GM19395 (cell line): ENCODE measurements at regions not wholly inside any gene's neighbourhood (a gene's known extent, or its start where the extent isn't known, plus 50 kb on each side); places are given as distances from the start of the nearest gene placed in this dataset.
"Not testable (repeated sequence)": the region's sequence is repeated elsewhere in the genome, so short reads cannot be mapped to it uniquely, and the experiment has no call there.

Source experiments
- ATAC-seq: cut with Tn5 transposase; IDR thresholded peaks from one replicate; pipeline ENCODE4 v1.9.1; 2021; ENCODE audit warnings: mild to moderate bottlenecking, moderate library complexity; ENCODE audit not compliant: unreplicated experiment

DNA sequence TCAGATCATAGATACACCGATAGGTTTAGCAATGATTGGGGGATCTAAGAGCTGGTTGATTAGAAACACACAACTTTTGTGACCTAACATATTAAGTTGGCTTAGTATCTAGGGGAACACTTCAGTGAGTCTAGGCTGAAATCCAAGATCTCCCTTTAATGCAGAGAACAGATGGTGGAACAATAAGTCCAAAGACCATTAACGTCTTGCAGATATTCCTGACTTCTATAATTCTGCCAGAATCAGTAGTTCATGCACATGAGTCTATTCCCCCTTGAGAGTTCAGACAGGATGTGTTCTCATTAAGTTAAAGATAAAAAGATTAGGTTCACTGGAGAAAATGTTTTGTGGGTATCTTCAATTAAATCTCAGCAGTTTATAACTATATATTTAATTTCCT, 506.5 kb downstream of the TSN start:
- no peak for ATAC-seq

DNA sequence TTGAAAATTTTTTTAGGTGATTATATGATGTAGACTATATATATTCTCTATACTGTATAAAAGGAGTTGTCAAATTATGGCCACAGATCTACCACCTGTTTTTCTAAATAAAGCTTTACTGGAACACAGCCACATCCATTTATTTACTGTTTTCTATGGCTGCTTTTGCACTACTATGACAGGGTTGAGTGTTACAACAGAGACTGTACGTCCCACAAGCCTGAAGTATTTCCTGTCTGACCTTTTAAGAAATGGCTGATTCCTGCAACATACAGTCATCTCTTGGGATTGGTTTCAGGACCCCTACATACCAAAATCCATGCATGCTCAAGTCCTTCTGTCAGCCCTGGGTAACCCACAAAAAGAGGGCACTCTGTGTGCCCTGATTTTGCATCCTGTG, 508.3 kb downstream of the TSN start:
- no peak for ATAC-seq

DNA sequence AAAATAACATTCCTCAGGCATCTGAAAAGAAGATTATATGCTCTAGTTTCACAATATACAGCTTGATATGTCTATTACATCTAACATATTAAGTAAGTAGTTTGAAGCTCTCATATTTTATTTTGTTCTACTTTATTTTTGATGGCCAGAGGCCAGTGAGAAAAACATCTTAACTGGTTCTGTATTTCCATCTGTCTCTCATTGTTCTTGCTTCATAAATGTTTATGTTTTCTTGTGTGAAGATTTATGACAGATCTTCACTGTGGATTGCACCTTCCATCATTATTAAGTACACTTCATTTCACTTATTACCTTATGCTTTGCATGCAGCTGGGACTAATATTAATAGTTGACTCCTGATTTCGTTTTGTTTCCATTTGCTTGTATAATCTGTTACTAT, 511.2 kb downstream of the TSN start:
- no peak for ATAC-seq

DNA sequence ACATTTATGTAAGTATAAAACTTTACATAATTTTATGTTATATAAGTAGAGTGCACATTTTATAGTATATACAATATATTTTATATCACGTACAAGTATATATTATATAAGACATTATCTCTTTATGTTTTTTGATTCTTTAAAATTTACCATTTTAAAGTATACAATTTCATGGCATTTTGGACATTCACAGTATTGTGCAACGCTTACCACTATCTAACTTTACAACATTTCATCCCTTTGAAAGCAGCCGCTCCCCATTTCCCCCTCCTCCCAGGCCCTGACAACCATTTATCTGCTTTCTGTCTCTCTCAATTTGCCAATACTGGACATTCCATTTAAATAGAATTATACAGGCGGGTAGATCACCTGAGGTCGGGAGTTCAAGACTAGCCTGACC, 512.5 kb downstream of the TSN start:
- no peak for ATAC-seq

DNA sequence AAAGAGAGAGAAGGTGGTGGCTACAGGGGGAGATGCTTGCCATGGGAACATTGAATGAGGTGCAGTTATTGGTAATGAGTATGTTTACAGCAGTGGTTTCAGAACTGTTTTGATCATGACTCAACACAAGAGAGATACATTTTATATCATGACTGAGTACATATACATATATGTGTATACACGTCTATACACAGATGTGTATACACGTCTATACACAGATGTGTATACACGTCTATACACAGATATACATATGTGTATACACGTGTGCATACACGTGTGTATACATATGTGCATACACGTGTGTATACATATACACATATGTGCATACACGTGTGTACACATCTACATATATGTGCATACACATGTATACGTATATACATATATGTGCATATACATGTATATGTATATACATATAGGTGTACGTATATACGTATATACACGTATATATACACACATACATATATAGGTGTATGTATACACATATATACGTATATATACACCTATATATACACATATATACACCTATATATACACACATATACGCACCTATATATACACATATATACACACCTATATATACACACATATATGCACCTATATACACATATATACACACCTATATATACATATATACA, 518.5 kb downstream of the TSN start:
- no peak for ATAC-seq

DNA sequence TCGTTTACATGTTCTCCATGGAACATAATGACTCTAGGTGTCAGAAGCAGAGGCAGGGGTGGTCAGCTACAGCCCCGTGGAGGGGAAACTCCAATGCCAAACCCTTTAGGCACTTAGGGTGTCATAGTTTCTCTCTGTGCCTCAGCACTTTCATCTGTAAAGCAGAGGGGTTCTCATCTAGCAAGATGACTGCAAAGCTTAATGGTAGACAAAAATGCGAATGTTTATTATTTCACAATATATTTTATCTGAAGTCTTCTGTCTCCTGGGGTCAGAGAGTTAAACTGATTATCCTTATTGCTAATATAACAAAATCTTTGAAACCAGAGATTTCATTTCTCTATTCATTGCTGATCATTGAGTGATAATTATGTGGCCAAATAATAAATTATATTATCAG, 522.5 kb downstream of the TSN start:
- ATAC-seq: no peak

DNA sequence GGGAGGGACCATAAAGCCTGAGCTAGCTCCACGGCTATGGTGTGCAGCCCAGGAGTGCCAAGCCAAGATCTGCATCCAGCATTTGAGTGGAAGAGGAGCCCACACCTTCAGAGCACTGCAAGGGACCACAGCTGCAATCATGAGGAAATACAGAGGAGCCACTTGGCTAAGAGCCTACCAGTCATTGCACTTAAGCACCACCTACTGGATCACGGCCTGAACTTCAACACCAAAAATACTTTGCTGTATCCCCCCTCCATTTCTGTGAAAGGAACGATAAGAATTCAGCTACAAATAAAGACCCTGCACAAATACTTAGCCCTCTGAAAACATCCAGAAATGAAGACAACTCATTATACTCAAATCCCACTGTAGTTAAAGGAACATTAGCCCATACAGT, 545.3 kb downstream of the TSN start:
- no peak for ATAC-seq

DNA sequence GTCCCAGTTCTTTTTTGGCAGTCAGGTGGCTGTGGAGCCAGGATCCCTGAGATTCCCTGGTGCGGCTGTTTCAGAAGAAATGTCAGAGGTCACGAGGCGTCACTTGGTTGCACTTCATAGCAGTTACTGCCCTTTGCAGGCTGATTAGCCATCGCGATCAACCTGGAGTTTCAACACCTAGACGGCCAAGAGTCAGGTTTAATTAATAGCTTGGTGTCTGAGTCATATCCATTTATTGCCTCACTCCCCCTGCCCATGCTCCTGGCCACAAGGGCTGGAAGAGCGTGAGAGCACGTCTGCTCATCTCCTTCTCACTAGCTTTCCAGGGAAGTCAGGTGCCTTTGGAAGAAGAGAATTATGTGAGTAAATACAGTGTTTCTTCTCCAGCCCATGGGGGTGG, 552.3 kb downstream of the TSN start:
- no peak for ATAC-seq

DNA sequence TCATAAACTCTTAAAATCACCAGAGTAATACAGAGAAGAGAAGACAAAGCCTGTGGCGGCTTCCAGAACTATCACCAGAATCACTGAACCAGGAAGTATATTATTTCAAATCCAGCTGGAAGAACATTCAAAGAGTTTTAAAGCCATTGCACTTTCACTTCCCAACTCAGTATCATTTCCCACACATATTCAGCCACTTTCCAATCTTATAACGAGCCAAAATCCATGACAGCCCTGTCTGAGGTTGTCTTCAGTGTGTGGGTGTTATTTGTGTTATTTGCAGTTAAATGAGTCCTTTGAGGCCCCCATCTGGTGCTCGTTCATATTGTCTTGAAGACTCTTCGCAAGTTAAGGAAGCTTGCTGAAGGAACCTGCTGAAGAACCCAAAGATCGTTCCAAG, 559.9 kb downstream of the TSN start:
- no peak for ATAC-seq

DNA sequence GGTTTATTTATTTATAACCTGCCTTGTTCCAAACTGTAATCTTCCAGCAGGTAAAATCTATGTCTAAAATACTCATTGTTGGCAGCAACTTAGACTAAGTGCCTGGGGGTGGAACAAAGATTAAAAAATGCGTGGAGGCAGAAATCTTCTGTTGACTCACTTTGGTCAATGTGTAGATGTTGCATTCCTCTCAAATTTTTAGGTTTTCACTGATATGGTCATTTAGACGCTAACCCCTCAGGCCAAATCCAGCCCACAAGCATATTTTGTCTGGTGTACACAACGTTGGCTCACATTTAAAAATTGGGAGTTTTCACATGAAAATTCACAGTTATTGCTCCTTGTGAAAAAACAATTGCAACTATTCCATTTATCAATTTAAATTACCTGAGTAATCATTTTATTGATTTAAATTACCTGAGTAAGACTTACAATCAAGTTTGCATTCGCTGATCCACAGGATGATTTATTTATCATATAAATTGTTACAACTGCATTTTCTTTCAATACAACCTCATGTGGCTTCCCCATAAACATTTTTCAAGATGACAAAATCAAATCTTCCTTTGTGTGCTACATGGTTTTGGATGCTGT, 564.2 kb downstream of the TSN start:
- no peak for ATAC-seq

DNA sequence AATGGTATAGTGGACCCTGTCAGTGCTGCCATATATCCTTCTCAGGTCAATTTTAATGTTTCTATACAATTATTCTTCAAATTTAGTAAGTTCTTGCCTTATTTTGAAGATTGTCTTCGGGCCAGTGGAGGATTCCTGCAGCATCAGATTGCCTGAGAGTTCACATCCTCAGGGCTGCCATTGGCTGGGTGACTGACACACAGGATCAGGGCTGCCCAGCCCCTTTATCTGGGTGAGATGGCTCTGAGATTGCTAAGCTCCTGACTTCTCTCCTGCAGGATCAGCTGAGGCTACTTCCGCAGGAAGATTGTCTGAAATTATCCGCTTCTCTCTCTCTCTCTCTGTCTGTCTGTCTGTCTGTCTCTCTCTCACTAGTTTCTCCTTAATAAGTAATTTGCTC, 567.4 kb downstream of the TSN start:
- no peak for ATAC-seq

DNA sequence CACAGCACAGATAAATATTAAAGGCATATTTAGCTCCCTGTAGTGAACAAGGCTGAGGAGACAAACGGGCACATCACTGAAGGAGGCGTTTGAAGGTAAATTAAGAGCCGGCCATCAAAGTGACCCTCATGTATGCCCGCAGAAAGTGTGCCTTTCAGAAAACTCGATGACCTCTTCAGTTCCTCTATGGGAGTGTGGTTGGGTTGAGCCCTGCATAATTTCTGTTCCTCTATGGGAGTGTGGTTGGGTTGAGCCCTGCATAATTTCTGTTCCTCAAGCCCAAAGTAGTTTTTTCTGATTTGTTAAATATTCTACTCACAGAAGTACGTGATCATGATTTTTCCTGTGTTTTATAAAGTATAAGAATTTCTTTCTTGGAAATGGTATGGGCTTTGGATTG, 568.5 kb downstream of the TSN start:
- ATAC-seq: no peak

DNA sequence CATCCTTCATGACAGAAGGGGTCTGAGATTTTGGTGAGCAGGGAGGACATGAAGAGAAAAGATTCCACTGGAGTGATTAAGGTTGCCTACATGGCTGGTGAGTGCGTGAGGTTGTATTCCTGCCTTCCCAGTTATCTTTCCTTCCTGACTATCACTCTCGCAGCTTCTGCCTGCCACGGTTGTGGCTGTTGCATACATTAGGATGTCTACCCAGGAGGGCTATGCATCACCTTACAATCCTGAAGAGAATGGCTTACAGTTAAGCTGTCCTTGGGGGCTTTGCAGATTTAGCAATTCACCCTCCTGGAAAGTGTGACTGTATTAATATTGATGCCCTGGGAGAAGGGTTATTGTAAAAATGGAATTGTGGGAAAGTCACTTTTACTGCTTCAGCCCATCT, 571.0 kb downstream of the TSN start:
- ATAC-seq: no peak

DNA sequence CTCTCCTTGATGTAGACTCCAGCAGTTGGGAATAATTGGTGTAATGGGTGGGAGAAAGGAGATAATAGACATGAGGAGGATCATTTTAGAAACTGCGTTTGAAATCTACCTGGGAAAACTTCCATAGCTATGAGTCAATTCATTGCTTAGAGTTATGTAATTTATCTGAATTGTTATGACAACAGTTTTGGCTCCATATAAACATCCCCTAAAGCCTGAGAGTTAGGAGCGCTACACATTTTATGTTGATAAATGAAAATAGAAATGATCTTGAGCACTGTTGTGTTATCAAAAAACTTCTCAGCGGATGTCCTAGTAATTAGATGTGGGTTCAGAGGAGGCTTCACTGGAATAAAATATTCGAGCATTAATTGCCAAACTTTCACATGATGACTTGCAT, 573.4 kb downstream of the TSN start:
- no peak for ATAC-seq

DNA sequence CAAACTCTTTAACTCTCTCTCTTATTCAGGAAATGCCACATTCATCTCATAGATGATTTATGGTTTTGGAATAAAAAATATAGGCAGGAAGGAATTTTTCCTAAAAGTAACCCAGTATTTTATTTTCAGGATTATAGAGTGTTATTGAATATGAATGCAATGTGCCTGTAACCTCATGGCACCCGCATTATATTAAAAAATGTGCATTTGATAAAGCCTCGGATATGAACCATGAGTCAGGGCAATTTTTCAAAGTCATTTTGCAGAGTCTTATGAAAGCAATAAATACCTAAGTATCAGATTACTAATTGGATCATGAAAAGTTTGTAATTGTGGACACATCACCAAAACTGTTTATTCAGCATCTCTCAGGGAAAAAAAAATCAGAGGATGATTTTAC, 573.8 kb downstream of the TSN start:
- no peak for ATAC-seq

DNA sequence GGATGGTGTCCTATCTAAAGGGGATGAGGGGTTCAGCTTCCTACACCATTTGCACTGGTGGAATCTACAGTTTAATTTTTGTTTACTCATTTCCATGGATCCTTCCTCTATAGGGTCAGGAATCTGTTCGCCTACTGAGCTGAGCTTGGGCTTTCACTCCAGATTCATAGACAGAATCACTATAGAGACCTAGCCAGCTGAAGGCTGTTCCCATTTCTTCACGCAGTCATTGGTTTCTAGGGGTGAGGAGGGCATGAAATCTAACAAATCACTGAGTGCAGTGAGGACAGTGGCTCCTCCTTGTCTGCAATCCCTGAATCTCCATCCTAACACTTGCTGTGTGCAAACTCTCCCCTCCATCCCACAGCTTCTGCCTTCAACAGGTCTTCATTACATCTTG, 578.5 kb downstream of the TSN start:
- no peak for ATAC-seq

DNA sequence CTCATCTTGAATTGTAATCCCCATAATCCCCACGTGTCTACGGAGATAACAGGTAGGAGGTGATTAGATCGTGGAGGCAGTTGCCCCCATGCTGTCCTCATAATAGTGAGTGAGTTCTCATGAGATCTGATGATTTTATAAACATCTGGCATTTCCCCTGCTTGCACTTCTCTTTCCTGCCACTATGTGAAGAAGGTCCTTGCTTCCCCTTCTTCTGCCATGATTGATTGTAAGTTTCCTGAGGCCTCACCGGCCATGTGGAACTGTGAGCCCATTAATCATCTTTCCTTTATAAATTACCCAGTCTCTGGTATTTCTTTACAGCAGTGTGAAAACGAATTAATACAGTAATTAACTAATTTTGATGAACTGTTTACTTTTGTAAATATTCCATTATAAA, 582.5 kb downstream of the TSN start:
- ATAC-seq: no peak

DNA sequence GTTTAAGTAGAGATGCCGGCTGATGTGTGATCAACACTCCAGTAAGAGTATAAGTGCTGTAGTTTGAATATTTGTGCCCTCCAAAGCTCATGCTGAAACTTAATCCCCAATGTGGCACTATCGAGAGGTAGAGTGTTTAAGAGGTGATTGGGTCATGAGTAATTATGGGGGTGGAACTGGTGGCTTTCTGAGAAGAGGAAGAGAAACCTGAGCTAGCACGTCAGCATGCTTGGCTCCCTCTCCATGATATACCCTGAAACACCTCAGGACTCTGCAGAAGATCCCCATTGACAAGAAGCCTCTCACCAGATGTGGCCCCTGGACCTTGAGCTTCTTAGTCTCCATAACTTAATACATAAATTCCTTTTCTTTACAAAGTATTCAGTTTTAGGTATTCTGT, 584.8 kb downstream of the TSN start:
- peak; percentile 94 for ATAC-seq

DNA sequence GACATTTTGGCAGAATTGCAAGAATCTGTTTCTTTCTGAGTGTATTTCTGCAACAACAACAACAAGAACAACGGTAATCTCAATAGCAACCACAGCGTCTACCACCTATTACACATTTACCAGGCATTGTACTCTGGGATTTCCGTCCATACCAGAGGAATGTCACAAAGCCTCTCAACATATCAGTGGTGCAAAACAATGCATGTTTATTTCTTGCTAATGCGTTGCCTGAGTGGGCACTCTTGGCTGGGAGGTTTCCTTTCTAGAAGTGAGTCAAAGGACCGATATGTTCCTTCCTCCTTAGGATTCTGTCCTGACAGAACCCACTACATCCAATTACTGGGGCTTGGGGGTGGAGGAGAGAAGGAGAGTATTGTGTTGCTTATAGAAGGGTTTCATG, 585.6 kb downstream of the TSN start:
- peak; percentile 30 for ATAC-seq

DNA sequence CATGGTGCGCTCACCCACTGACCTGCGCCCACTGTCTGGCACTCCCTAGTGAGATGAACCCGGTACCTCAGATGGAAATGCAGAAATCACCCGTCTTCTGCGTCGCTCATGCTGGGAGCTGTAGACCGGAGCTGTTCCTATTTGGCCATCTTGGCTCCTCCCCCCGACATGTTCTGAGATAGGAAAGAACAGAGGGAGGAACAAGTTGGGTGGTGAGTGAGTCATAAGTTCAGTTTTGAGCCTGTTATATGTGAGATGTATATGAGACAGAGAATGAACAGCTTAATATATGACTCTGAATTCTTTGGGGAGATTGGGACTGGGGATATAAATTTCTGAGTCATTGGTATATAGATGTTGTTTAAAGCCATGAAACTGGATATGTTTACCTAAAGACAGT, 596.7 kb downstream of the TSN start:
- not testable (repeated sequence) for ATAC-seq

DNA sequence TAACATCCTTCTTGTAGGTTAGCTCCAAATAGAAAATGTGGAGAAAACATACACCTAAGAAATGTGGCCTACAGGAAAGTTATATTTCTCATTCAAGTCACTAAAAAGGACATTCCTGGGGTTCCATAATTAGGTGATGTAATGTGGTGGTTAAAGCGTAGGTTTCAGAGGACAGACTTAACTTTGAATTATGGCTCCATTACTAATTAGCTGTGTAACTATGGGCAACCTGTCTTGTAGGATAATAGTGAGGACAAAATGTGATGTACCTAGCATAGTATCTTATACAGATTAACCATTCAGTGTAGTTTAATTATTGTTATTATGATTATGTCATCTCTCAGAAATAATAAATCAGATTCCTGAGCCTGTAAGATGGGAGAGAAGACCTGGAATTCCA, 602.5 kb downstream of the TSN start:
- no peak for ATAC-seq

DNA sequence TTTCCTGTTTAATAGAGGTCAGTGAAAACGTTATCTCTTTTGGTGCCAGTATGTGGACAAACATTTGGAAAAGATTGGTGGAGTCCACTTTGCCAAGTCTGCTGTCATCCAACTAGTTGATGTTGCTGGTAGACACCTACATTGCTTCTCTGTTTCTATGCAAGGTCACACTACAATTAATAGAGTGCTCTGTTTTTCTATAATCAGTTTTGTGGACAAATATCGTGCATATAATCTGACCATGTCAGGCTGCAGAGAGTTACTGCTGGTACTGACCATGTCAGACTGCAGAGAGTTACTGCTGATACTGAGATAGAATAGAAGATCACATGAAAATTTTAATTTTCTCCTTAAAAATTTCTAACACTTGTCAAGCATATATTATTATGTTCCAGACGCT, 603.3 kb downstream of the TSN start:
- no peak for ATAC-seq

DNA sequence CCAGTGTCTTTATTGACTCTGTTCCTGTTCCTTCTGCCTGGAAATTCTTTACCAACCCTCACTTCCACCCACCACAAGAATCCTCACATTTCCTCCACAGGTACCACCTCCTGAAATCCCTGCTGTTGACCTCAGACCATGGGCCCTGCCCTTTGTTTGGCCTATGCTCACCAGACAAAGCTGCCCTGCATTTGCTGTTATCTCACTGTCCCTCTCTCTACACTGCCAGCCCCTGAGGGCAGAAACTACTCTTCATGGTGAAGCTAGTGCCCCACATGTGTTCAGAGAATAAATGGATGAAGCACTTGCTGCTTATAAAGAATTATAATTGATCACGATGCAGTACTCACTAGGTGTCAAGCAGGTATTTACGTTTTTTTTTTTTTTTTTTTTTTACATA, 608.4 kb downstream of the TSN start:
- no peak for ATAC-seq
